IPS-18a (cell line): ENCODE measurements at regions not wholly inside any gene's neighbourhood (a gene's known extent, or its start where the extent isn't known, plus 50 kb on each side); places are given as distances from the start of the nearest gene placed in this dataset.
"Not testable (repeated sequence)": the region's sequence is repeated elsewhere in the genome, so short reads cannot be mapped to it uniquely, and the experiment has no call there.

Experiments
- H3K27ac ChIP-seq: one replicate; pipeline ENCODE4 v1.5.1; 2013; ENCODE audit warnings: low read length
- H3K27me3 ChIP-seq: one replicate; pipeline ENCODE4 v1.6.1; 2013; ENCODE audit warnings: mild to moderate bottlenecking, low read length; ENCODE audit not compliant: control insufficient read depth, insufficient read depth
- H3K36me3 ChIP-seq: one replicate; pipeline ENCODE4 v1.6.1; 2013; ENCODE audit warnings: low read depth, low read length; ENCODE audit not compliant: control insufficient read depth
- H3K4me1 ChIP-seq: one replicate; pipeline ENCODE4 v1.6.1; 2013; ENCODE audit warnings: low read depth, low read length; ENCODE audit not compliant: control insufficient read depth
- H3K4me3 ChIP-seq: one replicate; pipeline ENCODE4 v1.5.1; 2013; ENCODE audit warnings: low read length
- H3K9ac ChIP-seq: one replicate; pipeline ENCODE4 v1.6.1; 2013; ENCODE audit warnings: mild to moderate bottlenecking, low read length, moderate library complexity
- H3K9me3 ChIP-seq: one replicate; pipeline ENCODE4 v1.6.1; 2013; ENCODE audit warnings: low read depth, low read length; ENCODE audit not compliant: control insufficient read depth

- no peak overlapping the region for H3K27ac ChIP-seq
- peaks cover 7% of the 10 kb centered on the region for H3K4me1 ChIP-seq
- no peak overlapping the region for H3K9ac ChIP-seq
- H3K9me3 ChIP-seq = no peaks in the 10 kb centered on the region
- H3K4me3 ChIP-seq = no peak overlapping the region
- H3K27me3 ChIP-seq = no peaks in the 10 kb centered on the region
- no peaks in the 10 kb centered on the region for H3K36me3 ChIP-seq
Observed at GRCh38 chr13:90055760-90056159, 1291.7 kb upstream of the MIR17HG start.

GRCh38 chr13:90064226-90064625 is 1283.3 kb upstream of the MIR17HG start:
- H3K4me1 ChIP-seq, H3K36me3 ChIP-seq, H3K4me3 ChIP-seq, H3K9me3 ChIP-seq, H3K9ac ChIP-seq, H3K27ac ChIP-seq, H3K27me3 ChIP-seq: not testable (repeated sequence)

GRCh38 chr13:90068658-90069057 is 1278.8 kb upstream of the MIR17HG start:
- Histone ChIP-seq H3K36me3 (no peaks in the 10 kb centered on the region), H3K27ac (no peak overlapping the region), H3K4me1 (no peaks in the 10 kb centered on the region), H3K4me3 (no peak overlapping the region), H3K9ac (no peak overlapping the region), H3K27me3 (no peaks in the 10 kb centered on the region), H3K9me3 (no peaks in the 10 kb centered on the region)

GRCh38 chr13:90070362-90070761 is 1277.1 kb upstream of the MIR17HG start:
- H3K9ac ChIP-seq = no peak overlapping the region
- no peak overlapping the region for H3K27ac ChIP-seq
- no peaks in the 10 kb centered on the region for H3K4me1 ChIP-seq
- no peaks in the 10 kb centered on the region for H3K9me3 ChIP-seq
- no peaks in the 10 kb centered on the region for H3K36me3 ChIP-seq
- no peaks in the 10 kb centered on the region for H3K27me3 ChIP-seq
- no peak overlapping the region for H3K4me3 ChIP-seq

GRCh38 chr13:90070837-90071525 is 1276.5 kb upstream of the MIR17HG start:
- Histone ChIP-seq H3K36me3 (no peaks in the 10 kb centered on the region), H3K9me3 (no peaks in the 10 kb centered on the region), H3K27ac (no peak overlapping the region), H3K4me3 (no peak overlapping the region), H3K9ac (no peak overlapping the region), H3K27me3 (no peaks in the 10 kb centered on the region), H3K4me1 (no peaks in the 10 kb centered on the region)

GRCh38 chr13:90084684-90085290 is 1262.7 kb upstream of the MIR17HG start:
- Histone ChIP-seq H3K4me3 (no peak overlapping the region), H3K36me3 (no peaks in the 10 kb centered on the region), H3K27ac (no peak overlapping the region), H3K4me1 (no peaks in the 10 kb centered on the region), H3K9me3 (no peaks in the 10 kb centered on the region), H3K27me3 (no peaks in the 10 kb centered on the region), H3K9ac (no peak overlapping the region)

GRCh38 chr13:90089051-90089450 is 1258.4 kb upstream of the MIR17HG start:
- no peaks in the 10 kb centered on the region for H3K36me3 ChIP-seq
- H3K27me3 ChIP-seq = no peaks in the 10 kb centered on the region
- no peak overlapping the region for H3K4me3 ChIP-seq
- H3K9ac ChIP-seq = no peak overlapping the region
- H3K9me3 ChIP-seq = no peaks in the 10 kb centered on the region
- no peaks in the 10 kb centered on the region for H3K4me1 ChIP-seq
- no peak overlapping the region for H3K27ac ChIP-seq

GRCh38 chr13:90091611-90092010 is 1255.9 kb upstream of the MIR17HG start:
- H3K4me1 ChIP-seq = no peaks in the 10 kb centered on the region
- H3K27ac ChIP-seq = no peak overlapping the region
- no peaks in the 10 kb centered on the region for H3K27me3 ChIP-seq
- H3K9me3 ChIP-seq = no peaks in the 10 kb centered on the region
- H3K4me3 ChIP-seq = no peak overlapping the region
- H3K36me3 ChIP-seq = no peaks in the 10 kb centered on the region
- no peak overlapping the region for H3K9ac ChIP-seq

GRCh38 chr13:90094357-90094756 is 1253.1 kb upstream of the MIR17HG start:
- Histone ChIP-seq H3K4me1 (no peaks in the 10 kb centered on the region), H3K9ac (no peak overlapping the region), H3K27ac (no peak overlapping the region), H3K4me3 (no peak overlapping the region), H3K9me3 (no peaks in the 10 kb centered on the region), H3K36me3 (no peaks in the 10 kb centered on the region), H3K27me3 (no peaks in the 10 kb centered on the region)

GRCh38 chr13:90098577-90098976 is 1248.9 kb upstream of the MIR17HG start:
- Histone ChIP-seq H3K27ac (no peak overlapping the region), H3K9me3 (no peaks in the 10 kb centered on the region), H3K27me3 (no peaks in the 10 kb centered on the region), H3K4me1 (no peaks in the 10 kb centered on the region), H3K4me3 (no peak overlapping the region), H3K9ac (no peak overlapping the region), H3K36me3 (no peaks in the 10 kb centered on the region)

- no peaks in the 10 kb centered on the region for H3K9me3 ChIP-seq
- H3K27ac ChIP-seq = no peak overlapping the region
- H3K36me3 ChIP-seq = no peaks in the 10 kb centered on the region
- H3K4me3 ChIP-seq = no peak overlapping the region
- H3K27me3 ChIP-seq = no peaks in the 10 kb centered on the region
- H3K4me1 ChIP-seq = no peaks in the 10 kb centered on the region
- no peak overlapping the region for H3K9ac ChIP-seq
Observed at GRCh38 chr13:90099847-90100246, 1247.6 kb upstream of the MIR17HG start.

- H3K9me3 ChIP-seq = no peaks in the 10 kb centered on the region
- H3K27me3 ChIP-seq = no peaks in the 10 kb centered on the region
- no peak overlapping the region for H3K4me3 ChIP-seq
- no peaks in the 10 kb centered on the region for H3K36me3 ChIP-seq
- no peaks in the 10 kb centered on the region for H3K4me1 ChIP-seq
- no peak overlapping the region for H3K27ac ChIP-seq
- no peak overlapping the region for H3K9ac ChIP-seq
Observed at GRCh38 chr13:90103099-90103784, 1244.2 kb upstream of the MIR17HG start.
